Smooth muscle cell (in vitro differentiated cells): ENCODE measurements at regions not wholly inside any gene's neighbourhood (a gene's known extent, or its start where the extent isn't known, plus 50 kb on each side); places are given as distances from the start of the nearest gene placed in this dataset.

Experiments
- DNase-seq: peaks from one replicate; lab custom pipeline; 2025; ENCODE audit not compliant: unreplicated experiment; lab: John Stamatoyannopoulos, UW
- H2AFZ ChIP-seq: fragments of 200-600 bp; sonication (generic); 2 replicates; pipeline ENCODE4 v1.6.0; 2016; ENCODE audit warnings: antibody characterized with exemption, low read depth, mild to moderate bottlenecking
- H3F3A ChIP-seq: fragments of 200-600 bp; sonication (generic); 2 replicates; pipeline ENCODE4 v1.6.0; 2017; ENCODE audit warnings: antibody characterized with exemption, low read depth
- H3K27ac ChIP-seq: fragments of 200-600 bp; sonication (generic); 2 replicates; pipeline ENCODE4 v1.5.1; 2016; ENCODE audit warnings: low read depth, mild to moderate bottlenecking
- H3K27me3 ChIP-seq: fragments of 200-600 bp; sonication (generic); 2 replicates; pipeline ENCODE4 v1.6.1; 2016; ENCODE audit warnings: low read depth, mild to moderate bottlenecking
- H3K36me3 ChIP-seq: fragments of 200-600 bp; sonication (generic); 2 replicates; pipeline ENCODE4 v1.5.1; 2016; ENCODE audit warnings: low read depth
- H3K4me1 ChIP-seq: fragments of 200-600 bp; sonication (generic); 2 replicates; pipeline ENCODE4 v1.5.1; 2016; ENCODE audit warnings: low read depth
- H3K4me2 ChIP-seq: fragments of 200-600 bp; sonication (generic); 2 replicates; pipeline ENCODE4 v1.6.0; 2016; ENCODE audit warnings: mild to moderate bottlenecking
- H3K4me3 ChIP-seq: fragments of 200-600 bp; sonication (generic); 2 replicates; pipeline ENCODE4 v1.5.1; 2016; ENCODE audit warnings: mild to moderate bottlenecking
- H3K79me2 ChIP-seq: fragments of 200-600 bp; sonication (generic); 2 replicates; pipeline ENCODE4 v1.6.0; 2016; ENCODE audit warnings: low read depth, mild to moderate bottlenecking
- H3K9ac ChIP-seq: fragments of 200-600 bp; sonication (generic); 2 replicates; pipeline ENCODE4 v1.6.0; 2016; ENCODE audit warnings: low read depth
- H3K9me3 ChIP-seq: fragments of 200-600 bp; sonication (generic); replicated peaks from 2 replicates; pipeline ENCODE4 v1.5.1; 2016; ENCODE audit warnings: low read depth
- H4K20me1 ChIP-seq: fragments of 200-600 bp; sonication (generic); 2 replicates; pipeline ENCODE4 v1.6.0; 2016; ENCODE audit warnings: low read depth
- WGBS: methylation state at CpG from one replicate; pipeline ENCODE4 v1.1.7; 2016; ENCODE audit warnings: low lambda C conversion rate; 5-methylcytosine and 5-hydroxymethylcytosine counted together
- TF ChIP-seq, protein P1 (sequence below): fragments of 200-600 bp; sonication (generic); IDR thresholded peaks from 2 replicates; pipeline ENCODE4 v1.5.1; 2017; ENCODE audit warnings: borderline replicate concordance, mild to moderate bottlenecking, antibody characterized with exemption; ENCODE audit not compliant: insufficient read depth, poor library complexity, severe bottlenecking

DNA sequence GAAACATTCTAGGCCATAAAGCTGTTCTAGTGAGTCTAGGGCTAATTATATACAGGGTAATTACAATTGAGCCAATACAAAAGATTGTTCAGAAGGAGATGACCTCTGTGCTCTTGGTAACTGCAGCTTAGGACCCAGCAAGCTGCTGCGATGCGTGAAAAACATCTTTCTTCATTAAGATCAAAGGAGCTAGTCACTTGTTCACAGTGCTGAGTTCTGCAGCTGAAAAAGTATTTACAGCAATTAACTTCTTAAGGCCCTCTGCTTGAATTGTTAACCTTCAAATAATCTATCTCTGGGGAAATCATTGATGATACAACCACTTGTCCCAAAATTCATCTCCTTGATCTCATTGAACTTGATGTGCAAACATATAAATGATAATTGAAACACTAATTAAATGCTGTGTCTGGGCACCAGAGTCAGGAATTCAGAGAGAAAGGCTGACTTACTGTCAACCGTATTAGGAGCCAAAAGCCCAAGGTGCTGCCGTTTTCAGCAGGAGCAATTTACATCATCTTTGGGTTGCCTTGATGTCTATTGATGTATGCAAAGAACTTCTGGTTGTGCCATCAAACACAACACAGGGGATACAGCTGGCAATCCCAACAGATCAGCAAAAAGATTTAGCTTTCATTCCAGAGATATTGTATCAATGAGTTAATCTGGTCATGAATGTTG is 213.0 kb downstream of the NECTIN3 start:
- H3K79me2 ChIP-seq, result no peaks in the 10 kb centered on the region
- no peak overlapping the region for H3K27ac ChIP-seq
- no peak overlapping the region for H2AFZ ChIP-seq
- no peak overlapping the region for H3K4me2 ChIP-seq
- WGBS, result 85% methylated on average over 4 of the region's 4 CpGs
- TF ChIP-seq, protein P1, sequence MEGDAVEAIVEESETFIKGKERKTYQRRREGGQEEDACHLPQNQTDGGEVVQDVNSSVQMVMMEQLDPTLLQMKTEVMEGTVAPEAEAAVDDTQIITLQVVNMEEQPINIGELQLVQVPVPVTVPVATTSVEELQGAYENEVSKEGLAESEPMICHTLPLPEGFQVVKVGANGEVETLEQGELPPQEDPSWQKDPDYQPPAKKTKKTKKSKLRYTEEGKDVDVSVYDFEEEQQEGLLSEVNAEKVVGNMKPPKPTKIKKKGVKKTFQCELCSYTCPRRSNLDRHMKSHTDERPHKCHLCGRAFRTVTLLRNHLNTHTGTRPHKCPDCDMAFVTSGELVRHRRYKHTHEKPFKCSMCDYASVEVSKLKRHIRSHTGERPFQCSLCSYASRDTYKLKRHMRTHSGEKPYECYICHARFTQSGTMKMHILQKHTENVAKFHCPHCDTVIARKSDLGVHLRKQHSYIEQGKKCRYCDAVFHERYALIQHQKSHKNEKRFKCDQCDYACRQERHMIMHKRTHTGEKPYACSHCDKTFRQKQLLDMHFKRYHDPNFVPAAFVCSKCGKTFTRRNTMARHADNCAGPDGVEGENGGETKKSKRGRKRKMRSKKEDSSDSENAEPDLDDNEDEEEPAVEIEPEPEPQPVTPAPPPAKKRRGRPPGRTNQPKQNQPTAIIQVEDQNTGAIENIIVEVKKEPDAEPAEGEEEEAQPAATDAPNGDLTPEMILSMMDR, result no peak
- H3K4me1 ChIP-seq, result no peaks in the 10 kb centered on the region
- H3K4me3 ChIP-seq, result no peak overlapping the region
- H3K27me3 ChIP-seq, result no peaks in the 10 kb centered on the region
- no peak overlapping the region for H3K9ac ChIP-seq
- no peaks in the 10 kb centered on the region for H3K36me3 ChIP-seq
- H3F3A ChIP-seq, result no peaks in the 10 kb centered on the region
- no peaks in the 10 kb centered on the region for H3K9me3 ChIP-seq
- no peak for DNase-seq
- H4K20me1 ChIP-seq, result no peaks in the 10 kb centered on the region

DNA sequence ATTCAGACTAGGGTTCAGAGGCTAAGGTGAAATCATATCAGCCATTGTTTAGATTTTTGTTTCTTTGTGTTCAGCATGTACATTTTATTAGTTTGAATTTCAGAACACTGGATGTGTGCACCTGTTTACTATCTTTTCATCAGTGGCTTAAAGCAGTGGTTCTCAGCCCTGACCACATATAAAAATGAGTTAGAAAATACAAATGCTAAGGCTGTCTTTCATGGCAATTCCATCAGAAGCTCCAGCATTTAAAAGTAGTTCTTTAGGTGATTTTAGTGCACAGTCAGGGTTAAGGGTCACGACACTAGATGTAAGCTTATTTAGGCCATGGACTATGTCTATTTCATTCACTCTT is 213.5 kb downstream of the NECTIN3 start:
- Histone ChIP-seq H2AFZ (no peak overlapping the region), H3K27ac (no peak overlapping the region), H3K9ac (no peak overlapping the region), H3K27me3 (no peaks in the 10 kb centered on the region), H4K20me1 (no peaks in the 10 kb centered on the region), H3K4me3 (no peak overlapping the region), H3K36me3 (no peaks in the 10 kb centered on the region), H3K9me3 (no peaks in the 10 kb centered on the region), H3K79me2 (no peaks in the 10 kb centered on the region), H3K4me2 (no peak overlapping the region), H3F3A (no peaks in the 10 kb centered on the region), H3K4me1 (no peaks in the 10 kb centered on the region)
- 97% methylated on average over 1 of the region's 1 CpG for WGBS
- TF ChIP-seq, protein P1, result no peak
- no peak for DNase-seq

DNA sequence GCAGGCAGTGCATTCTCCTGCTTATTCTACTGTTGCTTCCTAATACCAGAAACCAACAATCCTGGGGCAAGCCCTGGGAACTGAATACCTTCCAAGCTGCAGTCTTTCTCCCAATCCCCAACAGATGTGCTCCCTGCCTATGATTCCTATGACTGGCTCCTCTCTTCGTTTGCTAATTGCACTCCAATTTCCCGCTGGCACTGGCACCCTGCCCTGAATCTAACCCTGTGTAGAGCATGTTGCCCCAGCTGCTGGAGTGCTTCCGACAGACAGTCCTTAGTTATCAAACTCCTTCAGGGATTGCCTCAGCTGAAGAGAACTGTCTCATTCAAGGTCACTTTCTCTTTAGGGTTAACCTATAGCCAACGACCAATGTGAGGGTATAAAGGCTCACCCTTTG is 214.1 kb downstream of the NECTIN3 start:
- no peak overlapping the region for H3K4me3 ChIP-seq
- H4K20me1 ChIP-seq, result no peaks in the 10 kb centered on the region
- H3F3A ChIP-seq, result no peaks in the 10 kb centered on the region
- H2AFZ ChIP-seq, result no peak overlapping the region
- no peak overlapping the region for H3K4me2 ChIP-seq
- no peak overlapping the region for H3K27ac ChIP-seq
- H3K4me1 ChIP-seq, result no peaks in the 10 kb centered on the region
- no peaks in the 10 kb centered on the region for H3K9me3 ChIP-seq
- no peaks in the 10 kb centered on the region for H3K36me3 ChIP-seq
- WGBS, result 95% methylated on average over 4 of the region's 4 CpGs
- no peaks in the 10 kb centered on the region for H3K27me3 ChIP-seq
- no peak overlapping the region for H3K9ac ChIP-seq
- H3K79me2 ChIP-seq, result no peaks in the 10 kb centered on the region
- DNase-seq, result no peak
- TF ChIP-seq, protein P1, result no peak

DNA sequence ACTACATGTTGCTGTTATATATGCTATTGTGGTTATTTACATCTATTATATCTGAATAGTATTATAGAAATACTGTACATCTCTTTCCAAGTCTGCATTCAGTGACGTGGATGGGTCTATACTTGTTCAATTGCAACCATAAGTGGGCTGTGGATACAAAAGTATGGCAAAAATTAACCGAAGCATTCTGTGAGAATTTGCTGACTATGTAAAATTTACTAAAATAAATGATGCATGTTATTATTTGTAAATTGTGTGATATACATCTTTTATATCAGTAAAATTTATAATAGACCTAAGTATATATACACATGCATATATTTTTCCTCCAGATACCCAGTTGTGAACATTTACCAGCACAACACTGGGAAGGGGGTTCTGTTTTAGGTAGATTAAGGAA is 215.1 kb downstream of the NECTIN3 start:
- Histone ChIP-seq H3K36me3 (no peaks in the 10 kb centered on the region), H3K9ac (no peak overlapping the region), H4K20me1 (no peaks in the 10 kb centered on the region), H3K9me3 (no peaks in the 10 kb centered on the region), H2AFZ (no peak overlapping the region), H3K4me1 (no peaks in the 10 kb centered on the region), H3K4me2 (no peak overlapping the region), H3K27me3 (no peaks in the 10 kb centered on the region), H3K4me3 (no peak overlapping the region), H3K27ac (no peak overlapping the region), H3F3A (no peaks in the 10 kb centered on the region), H3K79me2 (no peaks in the 10 kb centered on the region)
- DNase-seq, result no peak
- TF ChIP-seq, protein P1, result no peak
- WGBS, result 95% methylated on average over 2 of the region's 2 CpGs
